ENCODE measurements at regions not wholly inside any gene's neighbourhood (a gene's known extent, or its start where the extent isn't known, plus 50 kb on each side); places are given as distances from the start of the nearest gene placed in this dataset.

DNA sequence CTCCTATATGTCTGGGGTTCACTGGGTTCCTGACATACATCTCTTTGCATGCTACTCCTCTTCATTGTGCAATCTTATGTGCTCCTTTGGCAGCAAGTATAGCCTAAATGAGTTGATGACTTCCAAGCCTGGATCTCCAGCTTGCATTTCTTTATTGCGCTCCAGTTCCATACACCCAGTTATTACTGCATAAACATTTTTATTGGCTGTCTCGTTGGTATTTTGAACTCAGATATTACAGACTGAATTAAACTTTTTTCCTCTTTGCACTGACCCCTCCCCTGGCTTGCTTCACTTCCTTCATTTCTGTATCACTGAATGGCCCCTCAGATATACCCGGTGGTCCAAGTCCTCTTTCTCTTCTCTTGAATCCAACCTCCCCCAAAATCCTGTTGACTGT lies 219.2 kb downstream of the MC4R start (continued):
- TF ChIP-seq, protein P1, sequence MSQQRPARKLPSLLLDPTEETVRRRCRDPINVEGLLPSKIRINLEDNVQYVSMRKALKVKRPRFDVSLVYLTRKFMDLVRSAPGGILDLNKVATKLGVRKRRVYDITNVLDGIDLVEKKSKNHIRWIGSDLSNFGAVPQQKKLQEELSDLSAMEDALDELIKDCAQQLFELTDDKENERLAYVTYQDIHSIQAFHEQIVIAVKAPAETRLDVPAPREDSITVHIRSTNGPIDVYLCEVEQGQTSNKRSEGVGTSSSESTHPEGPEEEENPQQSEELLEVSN (IDR thresholded peaks at IDR 0.05; ENCODE audit: borderline replicate concordance in 1 of 2, extremely low read depth in 1 of 2, insufficient read depth in 1 of 2, insufficient read length in 1 of 2, low read depth in 1 of 2, low read length in 1 of 2, poor library complexity in 1 of 2, severe bottlenecking in 1 of 2), result no peak

DNA sequence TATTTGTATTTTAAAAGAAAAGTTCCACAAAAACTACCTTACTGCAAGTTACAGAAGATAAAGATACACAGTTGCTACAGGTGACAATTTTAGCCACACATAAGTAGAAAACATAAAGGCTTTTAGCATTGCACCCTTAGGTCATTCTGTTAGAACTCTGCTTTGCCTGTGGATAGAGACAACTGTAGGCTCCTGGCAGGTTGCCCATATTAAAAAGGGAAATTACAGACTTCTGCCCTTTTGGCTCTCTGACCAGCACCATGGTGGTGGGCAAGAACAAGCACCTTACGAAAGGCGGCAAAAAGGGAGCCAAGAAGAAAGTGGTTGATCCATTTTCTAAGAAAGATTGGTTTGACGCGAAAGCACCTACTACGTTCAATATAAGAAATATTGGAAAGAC lies 223.3 kb downstream of the MC4R start:
- Histone ChIP-seq H3K4me2 (ENCODE audit: insufficient read depth, low read length) (no peak overlapping the region), H4K20me1 (replicated peaks; ENCODE audit: control insufficient read depth, insufficient read depth, low read length) (no peaks in the 10 kb centered on the region), H3K4me3 (no peak overlapping the region), H3K9me1 (ENCODE audit: control insufficient read depth, insufficient read depth, low read length) (no peaks in the 10 kb centered on the region), H3K9me3 (replicated peaks; ENCODE audit: control insufficient read depth, insufficient read depth, low read depth, low read length) (no peaks in the 10 kb centered on the region), H3K27me3 (ENCODE audit: control insufficient read depth in 2 of 2, insufficient read depth in 2 of 2, low read length in 2 of 2) (no peaks in the 10 kb centered on the region), H3K79me2 (ENCODE audit: control insufficient read depth, insufficient read depth, low read length) (no peaks in the 10 kb centered on the region), H2AFZ (ENCODE audit: low read depth, low read length) (no peak overlapping the region), H3K27ac (ENCODE audit: extremely low read depth, low read depth, low read length) (no peak overlapping the region), H3K4me1 (replicated peaks in 1 of 2; ENCODE audit: control insufficient read depth in 2 of 2, insufficient read depth in 2 of 2, low read length in 2 of 2) (no peaks in the 10 kb centered on the region), H3K9ac (ENCODE audit: insufficient read depth in 1 of 2, low read depth in 2 of 2, low read length in 2 of 2) (no peak overlapping the region), H3K36me3 (ENCODE audit: control insufficient read depth, insufficient read depth, low read length) (no peaks in the 10 kb centered on the region)
- intact Hi-C loops (cut with micrococcal nuclease) (no loop called here), in situ Hi-C loops (cut with MboI) (no loop called here)
- no peak for ATAC-seq
- TF ChIP-seq ZZZ3 (IDR thresholded peaks at IDR 0.05) (no peak), SMAD1 (IDR thresholded peaks at IDR 0.05; ENCODE audit: low read depth, low read length, partially characterized antibody) (no peak), NCOR1 (IDR thresholded peaks at IDR 0.05) (no peak), CBX2 (IDR thresholded peaks at IDR 0.05; ENCODE audit: insufficient read depth, low read length, poor library complexity, severe bottlenecking) (no peak), POLR2H (tag; IDR thresholded peaks at IDR 0.05; ENCODE audit: low read depth) (no peak), GABPB1 (CRISPR knock-in tag; IDR thresholded peaks at IDR 0.05) (no peak), EP400 (IDR thresholded peaks at IDR 0.05) (no peak), RFX5 (IDR thresholded peaks at IDR 0.05; ENCODE audit: low read depth, low read length) (no peak), PHB (CRISPR knock-in tag; IDR thresholded peaks at IDR 0.05) (no peak)
- WGBS (ENCODE audit: insufficient coverage, low coverage, missing lambda C conversion rate), result 61% methylated on average over 5 of the region's 5 CpGs
- no peak for DNase-seq (ENCODE audit: extremely low read depth in 1 of 4, low spot score in 3 of 4)
- CTCF ChIA-PET (ENCODE audit: low intra/inter-chr PET ratio), result no interaction called here
- no peak for FAIRE-seq
- POLR2A ChIA-PET, result interaction anchor here (0.6 kb wide), 1 partner anchor 850 kb away, joined by 3 read pairs; no protein-coding TSS in a partner anchor
- BruUV-seq (replicated peaks), result no TSS peak

All from K562 (cell line).